ENCODE measurements at regions not wholly inside any gene's neighbourhood (a gene's known extent, or its start where the extent isn't known, plus 50 kb on each side); places are given as distances from the start of the nearest gene placed in this dataset.

DNA sequence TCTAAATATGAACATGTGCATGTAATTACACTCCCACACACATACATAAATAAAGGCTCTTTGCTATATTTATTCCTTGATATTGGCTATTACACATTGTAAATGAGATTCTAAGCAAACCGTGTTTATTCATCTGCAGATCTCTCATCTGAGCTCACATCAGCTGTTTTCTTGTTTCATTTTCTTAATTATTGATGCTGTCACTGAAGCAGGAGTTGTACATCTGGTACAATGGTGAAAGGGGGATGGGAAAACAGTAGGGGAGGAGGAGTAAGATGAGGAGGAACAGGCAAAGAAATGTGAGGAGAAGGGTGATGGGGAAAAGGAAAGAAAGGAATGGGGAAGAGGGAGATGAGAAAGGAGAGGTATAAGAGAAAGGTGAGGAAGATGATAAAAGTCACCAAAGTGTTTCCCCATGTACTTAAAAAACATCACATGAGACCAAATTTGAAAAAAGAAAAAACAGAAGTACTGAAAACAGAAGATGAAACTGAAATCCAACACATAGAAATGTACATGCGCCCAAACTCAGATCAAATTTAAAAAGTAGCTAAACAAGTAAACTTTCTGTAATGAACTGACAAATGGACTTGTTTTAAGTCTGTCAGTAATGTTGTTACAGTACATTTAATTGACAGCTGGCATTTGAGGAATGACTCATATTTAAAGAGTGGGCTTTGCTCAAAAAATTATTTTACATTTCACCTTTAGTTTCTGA is 472.2 kb downstream of the ARL4A start:
- FAIRE-seq, result no peak

DNA sequence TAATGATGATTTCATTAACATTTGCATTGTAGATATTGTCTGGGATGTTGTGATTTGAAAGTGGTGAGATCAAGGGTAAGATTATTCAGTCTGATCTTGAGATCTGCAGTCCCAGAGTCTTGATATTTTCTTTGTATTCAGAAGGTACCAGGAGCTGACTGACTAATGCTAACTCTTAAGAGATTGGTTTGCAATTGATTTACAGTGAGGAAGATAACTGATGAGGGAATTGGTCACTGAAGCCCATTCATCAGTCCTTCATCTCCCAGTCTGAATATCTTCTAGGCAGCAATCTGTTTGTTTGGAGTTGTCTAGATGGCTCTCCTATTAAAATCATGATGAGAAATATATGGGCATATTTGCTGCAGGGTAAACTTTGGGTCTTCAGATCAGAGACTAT is 473.7 kb downstream of the ARL4A start:
- FAIRE-seq, result no peak

DNA sequence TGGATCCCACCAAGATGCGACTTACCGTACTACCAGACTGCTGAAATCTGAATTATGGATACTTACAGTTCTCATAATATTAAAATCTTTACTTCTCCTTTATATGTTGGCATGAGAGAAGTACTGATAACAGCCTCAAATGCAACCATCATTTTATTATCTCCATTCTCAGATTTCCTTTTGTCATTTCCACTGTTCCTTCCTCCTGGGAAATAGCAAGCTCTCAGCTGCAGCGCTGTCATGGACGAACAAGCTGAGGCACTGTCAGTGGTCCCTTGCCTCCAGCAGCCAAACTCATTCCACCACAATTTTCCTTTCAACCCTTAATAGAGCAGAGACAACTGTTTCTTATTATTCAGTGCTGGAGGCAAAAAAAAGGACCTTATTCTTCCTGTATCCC is 478.4 kb downstream of the ARL4A start:
- FAIRE-seq, result no peak

DNA sequence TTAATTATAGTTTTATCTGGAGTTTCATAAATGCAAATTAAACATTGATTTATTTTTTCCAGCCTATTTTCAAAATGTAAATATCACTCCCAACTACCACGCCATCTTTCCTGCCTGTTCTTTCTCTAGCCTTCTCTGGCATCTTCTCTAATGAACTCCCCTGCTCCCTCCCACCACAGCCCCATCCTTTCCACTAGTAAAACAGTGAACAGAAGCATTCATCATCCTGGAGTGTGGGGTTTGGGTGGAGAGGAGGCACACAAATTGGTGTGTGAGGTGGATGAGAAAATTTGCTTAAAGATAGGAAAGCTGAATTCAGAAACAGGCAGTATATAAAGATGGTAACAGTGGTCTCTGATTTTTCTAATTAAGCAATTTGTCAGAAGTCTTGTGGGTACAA is 479.4 kb downstream of the ARL4A start:
- FAIRE-seq, result no peak

DNA sequence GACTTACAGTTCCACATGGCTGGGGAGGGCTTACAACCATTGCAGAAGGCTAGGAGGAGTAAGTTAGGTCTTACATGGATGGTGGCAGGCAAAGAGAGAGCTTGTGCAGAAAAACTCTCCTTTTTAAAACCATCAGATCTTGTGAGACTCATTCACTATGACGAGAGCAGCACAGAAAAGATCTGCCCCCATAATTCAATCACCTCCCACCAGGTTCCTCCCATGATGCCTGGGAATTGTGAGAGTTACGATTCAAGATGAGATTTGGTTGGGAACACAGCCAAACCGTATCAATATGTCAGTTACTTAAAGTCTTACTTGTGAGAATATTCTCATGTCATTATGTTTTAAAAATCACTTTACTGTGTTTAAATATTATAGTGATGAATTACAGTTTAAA is 481.9 kb downstream of the ARL4A start:
- FAIRE-seq, result no peak

DNA sequence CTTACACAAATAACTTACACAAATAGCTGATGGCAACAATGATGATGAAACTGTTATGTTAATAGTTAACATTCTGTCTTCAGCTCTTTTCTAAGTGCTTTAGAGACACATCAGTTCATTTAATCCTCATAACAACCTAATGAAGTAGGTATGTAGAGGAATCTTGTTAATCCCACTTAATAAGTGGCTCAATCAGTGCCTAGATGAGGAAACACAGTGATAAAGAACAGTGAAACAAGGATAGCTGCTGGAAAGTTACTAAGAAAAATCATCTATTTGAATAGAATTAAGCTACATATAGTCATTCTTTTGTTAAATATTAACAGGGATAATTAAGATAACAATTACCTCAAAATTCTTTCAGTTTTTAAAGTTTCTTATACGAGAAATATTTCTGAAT is 487.6 kb downstream of the ARL4A start:
- FAIRE-seq, result no peak

DNA sequence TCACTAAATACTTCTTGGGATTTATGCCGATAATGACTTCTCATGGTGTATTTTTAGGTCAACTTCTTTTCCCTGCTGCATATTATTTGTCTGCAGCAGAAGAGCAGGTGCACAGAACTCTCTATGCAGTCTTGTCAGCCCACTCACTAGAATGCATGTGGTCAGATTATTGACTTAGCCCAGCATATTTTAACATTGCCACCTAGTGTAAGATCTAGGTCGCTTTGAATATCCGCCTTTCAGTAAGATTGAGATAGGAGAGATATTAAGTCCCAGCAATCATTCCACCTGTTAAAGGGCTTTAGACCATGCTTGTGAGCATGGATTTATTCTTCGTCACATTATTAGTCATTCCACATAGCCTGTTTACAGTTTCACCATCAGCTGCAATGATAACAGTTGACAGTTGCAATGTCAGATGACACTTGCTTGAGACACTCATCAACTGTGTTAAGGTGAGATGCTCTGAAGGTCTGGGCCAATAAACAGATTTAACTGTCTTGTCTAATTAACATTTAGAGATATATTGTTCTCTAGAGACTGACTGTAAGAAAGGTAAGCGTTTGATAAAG is 491.7 kb downstream of the ARL4A start:
- no peak for FAIRE-seq

DNA sequence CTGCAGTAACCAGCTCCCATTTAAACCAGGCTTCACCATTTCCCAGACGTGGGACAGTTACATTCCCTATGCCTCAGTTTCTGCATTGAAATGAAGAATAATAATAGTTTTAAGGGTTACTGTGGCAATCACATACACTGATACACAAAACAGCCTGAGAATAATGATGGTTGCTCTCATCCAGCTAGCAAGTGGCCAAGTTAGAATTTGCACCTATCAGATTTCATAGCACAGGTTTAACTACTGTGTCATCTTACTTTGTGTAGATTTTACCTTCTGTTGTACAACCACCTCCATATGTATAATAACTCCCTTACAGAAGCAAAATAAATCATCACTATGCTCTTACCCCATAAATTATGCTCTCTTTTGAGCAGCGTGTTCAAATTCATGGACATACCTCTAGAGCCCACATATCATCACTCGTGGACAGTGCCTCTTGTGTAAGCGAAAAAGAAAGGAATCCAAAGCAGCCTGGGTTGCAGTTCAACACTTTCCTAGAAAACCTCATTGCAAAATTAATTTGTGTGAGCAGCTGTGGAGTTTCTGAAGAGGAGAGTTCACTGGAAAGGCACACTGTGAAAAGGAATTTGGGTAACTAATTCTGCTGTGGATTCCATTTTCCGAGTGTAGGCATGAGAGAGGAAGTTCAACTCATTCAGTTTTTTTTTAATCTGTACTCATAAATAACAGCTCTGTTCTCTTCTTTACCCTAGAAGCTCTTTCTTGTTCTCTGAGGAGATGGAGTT is 492.5 kb downstream of the ARL4A start:
- no peak for FAIRE-seq

DNA sequence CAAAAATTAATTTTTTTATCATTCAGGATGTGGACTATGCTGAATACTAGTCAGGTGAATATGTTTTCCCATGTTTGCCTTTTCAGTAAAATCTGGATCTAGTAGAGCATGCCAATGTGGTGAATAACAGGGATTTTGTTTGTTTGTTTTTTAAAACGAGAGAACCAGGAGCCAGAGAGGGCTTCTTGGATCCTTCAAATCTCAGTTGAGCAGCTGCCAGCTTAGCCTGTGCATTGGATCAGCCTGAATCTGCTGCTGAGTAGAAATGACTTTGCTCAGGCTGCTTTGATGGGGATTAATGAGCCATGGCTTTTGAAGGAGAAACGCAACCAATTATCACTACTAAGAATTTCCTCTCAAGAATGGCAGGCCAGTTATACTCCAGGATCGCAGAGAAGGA is 493.8 kb downstream of the ARL4A start:
- no peak for FAIRE-seq

DNA sequence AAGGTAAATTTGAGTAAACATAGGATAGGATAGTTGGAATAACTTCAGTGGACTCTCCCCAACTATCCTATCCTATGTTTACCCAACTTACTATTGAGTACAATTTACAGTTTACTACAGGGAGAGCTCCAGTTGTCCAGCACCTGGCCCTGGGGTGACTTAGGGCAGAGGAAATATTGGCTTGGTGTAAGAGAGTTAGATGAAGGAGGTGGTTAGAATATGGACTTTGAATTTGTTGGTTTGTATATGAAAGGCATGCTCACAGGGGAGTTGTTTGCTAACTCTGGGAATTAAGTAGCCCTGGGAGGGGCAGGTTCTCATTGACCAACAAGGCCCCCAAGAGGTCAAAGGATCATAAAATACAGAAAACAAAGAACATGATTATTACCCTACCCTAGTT is 497.7 kb downstream of the ARL4A start:
- no peak for FAIRE-seq

DNA sequence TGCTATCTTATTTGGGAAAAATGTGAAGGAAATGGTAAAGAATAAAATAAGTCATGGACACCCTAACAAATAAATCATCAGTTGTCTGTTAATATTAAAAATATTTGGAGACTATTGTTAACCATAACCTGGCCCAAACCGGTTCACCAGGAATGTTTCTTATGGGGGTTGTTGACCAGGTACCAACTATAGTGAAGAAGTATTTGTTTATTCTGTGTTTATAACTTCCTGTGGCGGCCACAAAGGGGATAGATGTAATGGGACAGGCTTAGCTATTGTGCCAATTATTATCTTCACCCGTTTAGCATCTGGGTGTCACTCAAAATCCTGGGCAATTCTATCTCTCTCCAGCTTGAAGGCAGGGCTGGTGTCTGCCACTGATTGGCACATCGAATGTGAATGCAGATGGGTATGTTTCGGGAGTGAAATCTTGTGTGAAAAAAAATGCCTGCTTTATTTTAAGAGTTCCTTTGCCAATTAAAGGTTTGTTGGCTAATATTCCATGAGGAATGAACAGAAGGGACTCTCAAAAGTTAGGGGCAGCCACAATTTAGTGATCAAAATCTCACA is 500.9 kb downstream of the ARL4A start:
- no peak for FAIRE-seq

DNA sequence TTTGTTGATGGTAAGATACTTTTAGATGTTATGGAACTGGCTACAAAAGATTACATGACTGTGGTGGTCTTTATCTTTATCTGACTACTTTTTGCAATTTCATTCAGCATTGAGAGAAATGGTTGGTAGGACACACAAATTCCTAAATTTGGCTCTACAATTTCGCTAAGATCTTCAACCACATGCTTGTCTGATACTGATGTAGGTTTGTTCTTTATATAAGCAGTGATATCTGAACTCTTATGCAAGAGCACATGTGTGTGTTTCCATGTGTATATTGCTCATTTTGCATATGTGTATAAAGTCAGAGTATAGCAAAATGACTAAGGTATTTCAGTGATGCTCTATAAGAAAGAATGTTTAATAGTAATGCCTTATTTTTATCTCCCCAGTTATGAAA is 501.5 kb downstream of the ARL4A start:
- no peak for FAIRE-seq

DNA sequence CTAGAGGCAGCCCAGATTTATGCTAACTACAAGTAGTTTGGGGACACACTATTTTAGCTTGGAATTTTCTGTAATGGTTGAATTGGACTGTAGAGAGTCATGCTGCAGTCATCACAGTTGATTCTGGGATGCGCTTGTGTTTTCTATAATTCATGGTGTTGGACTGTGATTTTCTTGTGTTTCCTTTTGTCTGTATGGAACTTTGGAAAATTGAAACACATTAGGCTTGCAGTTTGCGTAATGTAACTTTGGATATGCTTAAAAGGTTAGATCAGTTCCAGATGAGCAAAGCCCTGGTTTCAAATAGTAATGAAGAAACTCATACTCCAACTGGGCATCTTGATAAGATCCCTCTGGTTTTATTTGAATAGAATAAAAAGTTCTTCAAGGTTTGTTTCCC is 502.2 kb downstream of the ARL4A start:
- FAIRE-seq, result no peak

DNA sequence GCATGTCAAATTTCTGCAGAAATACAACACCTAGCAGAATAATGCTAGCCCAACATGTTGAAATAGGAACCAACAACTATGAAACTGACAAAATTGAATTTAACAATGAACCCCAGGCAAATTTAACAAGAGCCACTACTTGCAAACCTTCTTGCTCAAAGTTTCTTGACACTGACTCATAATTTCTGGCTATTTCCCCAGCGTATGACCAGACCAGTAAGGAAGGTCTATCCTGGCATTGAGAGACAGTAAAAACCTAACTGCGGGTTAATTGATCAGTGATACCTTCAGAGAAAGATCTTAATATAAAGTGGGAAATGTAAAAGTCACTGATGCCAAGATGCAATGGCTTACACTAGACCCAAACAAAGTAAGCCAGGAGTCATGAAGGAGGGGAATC is 510.1 kb downstream of the ARL4A start:
- FAIRE-seq, result no peak

DNA sequence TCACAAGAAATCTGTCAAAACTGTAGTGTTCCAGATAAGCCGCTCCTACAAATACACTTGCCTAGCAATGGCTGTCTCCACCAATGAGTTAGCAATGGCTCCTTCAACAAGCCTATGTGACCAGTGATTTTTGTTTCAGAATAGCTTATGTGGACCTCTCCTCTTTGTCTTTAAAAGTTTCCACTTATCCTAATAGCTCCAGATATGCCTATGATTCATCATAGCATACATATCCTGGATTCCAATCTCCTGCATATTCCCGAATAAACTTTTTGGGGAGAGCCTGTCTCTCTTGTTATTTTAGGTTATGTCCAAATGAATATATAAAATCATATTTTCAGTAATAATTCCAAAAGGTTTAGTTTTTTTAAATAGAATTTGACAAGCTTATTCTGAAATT is 510.6 kb downstream of the ARL4A start:
- FAIRE-seq, result no peak

DNA sequence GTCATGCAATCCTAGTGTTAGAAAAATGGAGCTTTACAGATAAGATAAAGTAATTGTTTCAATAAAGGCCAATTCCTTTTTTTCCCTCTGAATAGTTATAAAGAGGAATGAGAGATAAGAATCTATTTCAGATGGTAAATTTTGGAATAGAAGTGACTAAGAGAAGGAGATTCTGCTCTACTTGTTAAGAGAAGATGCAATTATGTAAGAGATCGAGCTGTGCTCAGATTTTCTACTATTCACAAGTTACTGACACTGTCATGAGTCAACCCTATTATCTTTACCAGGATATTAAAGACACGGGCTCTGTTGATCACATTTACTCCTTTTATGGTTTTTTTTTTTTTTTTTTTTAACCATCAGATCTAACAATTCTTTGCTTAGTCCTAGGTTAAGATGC is 511.3 kb downstream of the ARL4A start:
- FAIRE-seq, result no peak

DNA sequence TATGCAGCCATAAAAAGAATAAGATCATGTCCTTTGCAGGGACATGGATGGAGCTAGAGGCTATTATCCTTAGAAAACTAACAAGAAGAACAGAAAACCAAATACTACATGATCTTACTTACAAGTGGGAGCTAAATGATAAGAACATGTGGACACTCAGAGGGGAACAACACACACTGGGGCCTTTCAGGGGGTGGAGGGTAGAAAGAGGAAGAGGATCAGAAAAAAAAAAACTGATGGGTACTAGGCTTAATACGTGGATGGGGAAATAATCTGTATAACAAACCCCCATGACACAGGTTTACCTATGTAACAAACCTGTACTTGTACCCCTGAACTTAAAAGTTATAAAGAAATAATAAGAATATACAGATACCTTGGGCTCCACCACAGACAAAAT is 514.2 kb downstream of the ARL4A start:
- FAIRE-seq, result no peak

DNA sequence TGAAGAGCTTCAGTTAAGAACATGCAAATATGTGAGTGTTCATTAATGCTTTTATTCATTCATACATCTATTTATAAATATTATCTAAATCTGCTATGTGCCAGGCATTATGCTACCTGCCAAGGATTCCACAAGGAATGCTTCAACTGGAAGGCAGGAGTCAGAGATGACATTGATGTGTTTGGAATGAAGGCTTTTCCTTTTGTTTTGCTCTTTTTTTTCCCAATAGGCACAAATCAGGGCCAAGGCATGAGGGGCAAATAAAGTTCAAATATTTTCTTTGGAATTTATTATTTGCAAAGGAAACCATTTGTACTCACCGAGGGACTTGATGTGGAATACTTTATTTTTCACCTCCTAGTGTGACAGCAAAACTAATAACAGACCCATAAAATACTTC is 530.3 kb downstream of the ARL4A start:
- no peak for FAIRE-seq

DNA sequence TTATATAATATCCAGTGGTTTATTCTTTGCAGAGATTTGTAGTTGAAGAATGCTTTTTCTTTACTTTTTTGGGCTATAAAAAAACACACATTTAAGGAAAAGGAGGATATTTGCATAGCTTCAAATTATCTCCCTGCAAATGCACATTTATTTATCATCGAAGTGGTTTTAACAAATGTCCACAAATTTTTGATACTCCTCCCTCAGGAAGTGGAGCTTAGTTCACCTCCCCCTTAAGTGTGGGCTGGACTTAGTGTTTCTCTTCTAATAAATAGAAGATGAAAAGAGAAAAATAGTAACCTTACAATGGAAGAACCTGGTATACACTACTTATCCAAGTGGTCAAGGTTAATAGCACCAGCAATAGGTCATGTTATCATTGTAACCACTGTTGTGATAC is 537.6 kb downstream of the ARL4A start:
- no peak for FAIRE-seq

DNA sequence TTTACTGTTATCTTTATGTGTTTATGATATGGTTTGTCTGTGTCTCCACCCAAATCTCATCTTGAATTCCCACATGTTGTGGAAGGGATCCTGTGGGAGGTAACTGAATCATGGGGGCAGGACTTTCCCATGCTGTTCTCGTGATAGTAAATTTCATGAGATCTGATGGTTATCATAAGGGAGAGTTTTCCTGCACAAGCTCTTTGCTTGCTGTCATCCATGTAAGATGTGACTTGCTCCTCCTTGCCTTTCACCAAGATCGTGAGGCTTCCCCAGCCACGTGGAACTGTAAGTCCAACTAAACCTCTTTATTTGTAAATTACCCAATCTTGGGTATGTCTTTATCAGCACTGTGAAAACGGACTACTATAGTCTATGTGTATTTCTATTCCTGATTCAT is 539.0 kb downstream of the ARL4A start:
- no peak for FAIRE-seq

DNA sequence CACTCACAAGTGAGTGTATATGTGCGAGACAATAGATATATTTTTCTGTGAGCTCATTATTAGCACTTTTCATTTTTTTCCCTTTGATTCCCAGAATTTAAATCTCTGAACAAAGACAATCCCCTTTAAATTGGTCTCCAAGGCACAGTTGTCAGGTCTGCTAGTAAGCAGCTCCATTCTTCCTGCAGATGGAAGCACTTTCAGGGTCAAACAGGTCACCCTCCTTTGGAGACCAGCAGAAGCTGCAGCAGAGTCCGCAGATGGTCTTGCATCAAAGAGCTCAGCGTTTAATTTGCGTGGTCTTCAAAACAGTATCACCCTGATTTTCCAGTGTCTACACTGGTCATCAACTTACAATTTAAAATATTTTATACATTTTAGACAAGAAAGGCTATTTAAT is 543.8 kb downstream of the ARL4A start:
- no peak for FAIRE-seq

DNA sequence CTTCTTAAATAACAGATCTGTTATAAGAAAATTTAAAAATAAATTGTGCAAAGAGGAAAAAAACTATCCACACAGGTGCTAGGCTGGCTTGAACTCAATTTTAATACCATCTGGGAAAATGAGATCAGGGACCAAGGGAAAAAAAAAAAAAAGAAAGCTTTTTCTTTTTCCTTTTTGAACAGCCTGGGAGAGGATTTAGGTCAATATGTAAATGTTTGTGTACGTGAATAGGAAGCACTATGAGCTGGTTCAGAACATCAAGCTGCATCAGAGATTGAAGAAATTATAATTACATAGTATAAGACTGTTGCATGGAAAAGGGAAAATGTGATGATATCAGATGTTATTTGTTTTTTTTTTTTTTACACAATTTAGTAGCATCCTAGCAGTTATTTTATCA is 548.0 kb downstream of the ARL4A start:
- FAIRE-seq, result no peak

DNA sequence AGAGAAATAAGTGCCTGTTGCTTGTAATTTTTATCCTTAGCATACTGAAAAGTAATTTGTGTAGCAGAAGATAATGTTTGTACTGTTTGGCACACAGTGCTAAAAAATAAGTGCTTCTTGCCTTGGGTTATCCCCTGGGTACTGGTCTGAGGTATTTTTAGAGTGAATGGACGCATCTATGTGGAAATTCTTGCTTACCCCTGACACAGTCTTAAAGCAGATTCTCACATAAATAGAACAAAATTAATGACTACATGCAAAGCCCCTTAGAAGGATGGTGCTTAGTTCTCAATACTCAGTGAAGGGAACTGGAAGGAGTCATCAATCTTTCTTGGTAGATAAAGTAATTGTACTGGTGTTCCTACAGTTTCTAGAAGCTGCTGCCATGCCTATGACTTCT is 548.6 kb downstream of the ARL4A start:
- no peak for FAIRE-seq

DNA sequence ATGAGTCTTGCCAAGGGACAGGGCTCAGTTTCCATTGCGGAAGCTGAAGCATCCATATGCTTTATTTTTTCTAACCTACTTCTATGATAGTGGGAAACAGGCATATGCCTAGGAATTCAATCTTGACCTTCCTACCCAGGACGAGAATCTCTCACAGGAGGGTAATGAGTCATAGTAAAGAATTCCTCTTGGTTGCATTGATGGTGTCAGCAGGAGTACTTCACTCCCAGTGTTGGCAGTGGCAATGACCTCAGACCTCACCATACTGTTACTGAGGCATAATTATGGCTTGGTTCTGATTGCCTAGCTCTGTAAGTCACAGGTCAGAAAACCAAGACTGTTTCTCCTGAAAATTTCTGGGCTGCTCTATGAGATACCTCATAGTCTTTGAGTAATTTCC is 552.9 kb downstream of the ARL4A start:
- FAIRE-seq, result no peak

All from TTC549 (cell line).